GM12891 (cell line): ENCODE measurements at regions not wholly inside any gene's neighbourhood (a gene's known extent, or its start where the extent isn't known, plus 50 kb on each side); places are given as distances from the start of the nearest gene placed in this dataset.

ENCODE experiments used
- PAX5 ChIP-seq: IDR thresholded peaks from 2 replicates; pipeline ENCODE4 v1.6.1; 2011; ENCODE audit warnings: low read length, moderate library complexity, mild to moderate bottlenecking; ENCODE audit not compliant: insufficient read depth, severe bottlenecking
- POLR2A ChIP-seq: IDR thresholded peaks from 2 replicates; pipeline ENCODE4 v1.6.1; 2011; ENCODE audit warnings: low read depth, low read length, control low read depth
- POLR2AphosphoS5 ChIP-seq: IDR thresholded peaks from 2 replicates; pipeline ENCODE4 v1.6.1; 2011; ENCODE audit warnings: low read depth, low read length, control low read depth
- POU2F2 ChIP-seq: IDR thresholded peaks from 2 replicates; pipeline ENCODE4 v1.6.1; 2011; ENCODE audit warnings: low read depth, mild to moderate bottlenecking, control low read depth, low read length, moderate library complexity
- SPI1 ChIP-seq: IDR thresholded peaks from 2 replicates; pipeline ENCODE4 v1.6.1; 2011; ENCODE audit warnings: low read depth, low read length, control low read depth
- TAF1 ChIP-seq: IDR thresholded peaks from 2 replicates; pipeline ENCODE4 v1.6.1; 2011; ENCODE audit warnings: low read depth, low read length, control low read depth

DNA sequence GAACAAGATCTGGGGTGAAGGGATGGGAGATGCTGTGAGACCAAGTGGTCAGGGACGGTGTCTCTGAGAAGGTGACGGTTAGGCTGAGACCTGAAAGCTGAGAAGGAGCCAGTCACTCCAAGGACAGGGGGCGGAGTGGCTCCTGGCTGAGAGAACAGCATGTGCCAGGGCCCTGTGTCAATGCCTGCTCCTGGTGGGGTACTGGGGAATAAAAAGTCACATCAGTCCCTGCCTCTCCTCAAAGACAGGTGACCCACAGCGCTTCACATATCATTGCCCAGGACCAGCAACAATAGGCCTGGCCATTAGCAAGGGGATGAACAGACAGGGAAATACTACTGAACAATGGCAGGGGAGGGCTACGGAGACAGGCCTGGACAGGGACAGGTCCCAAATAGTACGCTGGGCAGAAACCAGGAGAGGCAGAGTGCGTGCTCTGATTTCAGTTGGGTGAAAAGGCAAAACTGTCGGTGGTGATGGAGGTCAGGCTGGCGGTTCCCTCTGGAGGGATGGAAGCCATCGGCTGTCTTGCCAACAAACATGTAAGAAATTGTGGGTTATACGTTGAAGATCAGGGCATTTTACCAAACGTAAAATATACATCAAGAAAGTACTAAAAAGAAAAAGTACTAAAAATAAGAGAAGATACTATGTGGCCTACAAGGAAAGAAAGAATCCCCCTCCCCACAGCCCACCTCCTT, 64.3 kb downstream of the C9orf50 start:
- TF ChIP-seq POLR2AphosphoS5 (no peak), TAF1 (no peak), POLR2A (no peak), SPI1 (no peak), POU2F2 (no peak), PAX5 (no peak)
